IMR-90 (cell line): ENCODE measurements at regions not wholly inside any gene's neighbourhood (a gene's known extent, or its start where the extent isn't known, plus 50 kb on each side); places are given as distances from the start of the nearest gene placed in this dataset.

Experiments
- ATAC-seq: fragments of 200-7000 bp; cut with Tn5 transposase; 2 replicates; pipeline ENCODE4 v1.9.1; 2020; ENCODE audit warnings: low read depth, mild to moderate bottlenecking, moderate library complexity
- BruUV-seq: library from RNA; stranded (reverse); fragments of 400-500 nt; replicated peaks from 2 replicates; lab custom pipeline; 2021; lab: Mats Ljungman, UMichigan
- CTCF ChIA-PET: fragments of 300-600 bp; formaldehyde crosslinking; extraction: SDS; loops from one replicate; lab custom pipeline; 2021; ENCODE audit warnings: antibody characterized with exemption; lab: Yijun Ruan, JAX
- POLR2A ChIA-PET: fragments of 300-600 bp; sonication (Branson Sonifier 250); formaldehyde crosslinking; loops from one replicate; lab custom pipeline; 2022; ENCODE audit warnings: antibody characterized with exemption; ENCODE audit not compliant: unreplicated experiment; lab: Charles Lee
- DNase-seq: peaks from one replicate; pipeline ENCODE4 v3.0.0; 2013
- H2AFZ ChIP-seq: replicated peaks from 2 replicates; pipeline ENCODE3; 2013; ENCODE audit warnings: low read length, mild to moderate bottlenecking; ENCODE audit not compliant: poor library complexity
- H2AK5ac ChIP-seq: 2 replicates; pipeline ENCODE4 v1.6.1; 2013; ENCODE audit warnings: low read depth, low read length, inconsistent platforms
- H2AK9ac ChIP-seq: replicated peaks from 2 replicates; pipeline ENCODE3; 2013; ENCODE audit warnings: mild to moderate bottlenecking, low read depth, low read length, moderate library complexity; ENCODE audit not compliant: poor library complexity
- H2BK120ac ChIP-seq: 2 replicates; pipeline ENCODE4 v1.6.1; 2013; ENCODE audit warnings: low read depth, low read length, inconsistent platforms
- H2BK15ac ChIP-seq: 3 replicates; pipeline ENCODE4 v1.6.1; 2013; ENCODE audit warnings: low read depth, low read length, inconsistent platforms
- H2BK20ac ChIP-seq: 2 replicates; pipeline ENCODE4 v1.6.1; 2013; ENCODE audit warnings: low read depth, mild to moderate bottlenecking, inconsistent platforms, low read length, moderate library complexity
- H2BK5ac ChIP-seq: 2 replicates; pipeline ENCODE4 v1.6.1; 2013; ENCODE audit warnings: mild to moderate bottlenecking, low read depth, low read length, inconsistent platforms; ENCODE audit not compliant: poor library complexity, severe bottlenecking
- H3K14ac ChIP-seq: replicated peaks from 2 replicates; pipeline ENCODE4 v1.6.1; 2013; ENCODE audit warnings: low read depth, low read length, inconsistent platforms
- H3K18ac ChIP-seq: 2 replicates; pipeline ENCODE4 v1.6.1; 2013; ENCODE audit warnings: low read depth, low read length, control low read depth
- H3K23ac ChIP-seq: 2 replicates; pipeline ENCODE4 v1.6.1; 2013; ENCODE audit warnings: low read depth, low read length, inconsistent platforms
- H3K27ac ChIP-seq: 2 replicates; pipeline ENCODE4 v1.5.1; 2013; ENCODE audit warnings: mild to moderate bottlenecking, control low read depth, low read length; ENCODE audit not compliant: insufficient read depth
- H3K27me3 ChIP-seq: 2 replicates; pipeline ENCODE4 v1.6.1; 2013; ENCODE audit warnings: low read length; ENCODE audit not compliant: control insufficient read depth, insufficient read depth
- H3K36me3 ChIP-seq: 2 replicates; pipeline ENCODE4 v1.6.1; 2013; ENCODE audit warnings: low read length, mixed read lengths; ENCODE audit not compliant: control insufficient read depth, insufficient read depth
- H3K4ac ChIP-seq: 2 replicates; pipeline ENCODE4 v1.6.1; 2013; ENCODE audit warnings: low read depth, low read length, inconsistent platforms
- H3K4me1 ChIP-seq: 2 replicates; pipeline ENCODE4 v1.6.1; 2013; ENCODE audit warnings: low read length, mixed read lengths; ENCODE audit not compliant: control insufficient read depth, insufficient read depth
- H3K4me2 ChIP-seq: 2 replicates; pipeline ENCODE4 v1.6.1; 2013; ENCODE audit warnings: low read depth, mild to moderate bottlenecking, control low read depth, low read length, moderate library complexity
- H3K4me3 ChIP-seq: 2 replicates; pipeline ENCODE4 v1.5.1; 2013; ENCODE audit warnings: low read depth, mild to moderate bottlenecking, control low read depth, low read length, moderate library complexity; ENCODE audit not compliant: insufficient read depth
- H3K56ac ChIP-seq: 2 replicates; pipeline ENCODE4 v1.6.1; 2013; ENCODE audit warnings: low read length, inconsistent platforms; ENCODE audit not compliant: insufficient read depth; ENCODE audit errors: extremely low read depth
- H3K79me1 ChIP-seq, 2 experiments: 2 replicates each; pipeline ENCODE4 v1.6.1; 2013; ENCODE audit warnings: low read length in 2 of 2, inconsistent platforms in 1 of 2, low read depth in 1 of 2
- H3K9ac ChIP-seq: 2 replicates; pipeline ENCODE4 v1.6.1; 2013; ENCODE audit warnings: low read depth, low read length, control low read depth
- H3K9me1 ChIP-seq: 2 replicates; pipeline ENCODE4 v1.6.1; 2013; ENCODE audit warnings: low read length, inconsistent platforms; ENCODE audit not compliant: insufficient read depth
- H3K9me3 ChIP-seq: 2 replicates; pipeline ENCODE4 v1.6.1; 2013; ENCODE audit warnings: low read length; ENCODE audit not compliant: control insufficient read depth, insufficient read depth
- H4K20me1 ChIP-seq: 2 replicates; pipeline ENCODE4 v1.6.1; 2013; ENCODE audit warnings: low read length, inconsistent platforms; ENCODE audit not compliant: insufficient read depth
- H4K5ac ChIP-seq: 2 replicates; pipeline ENCODE4 v1.6.1; 2013; ENCODE audit warnings: mild to moderate bottlenecking, low read depth, low read length, control low read depth
- H4K8ac ChIP-seq, 2 experiments: 2 replicates each; pipeline ENCODE4 v1.6.1; 2013; ENCODE audit warnings: low read depth in 2 of 2, low read length in 2 of 2, control low read depth in 1 of 2, inconsistent platforms in 1 of 2
- H4K91ac ChIP-seq: 2 replicates; pipeline ENCODE4 v1.6.1; 2013; ENCODE audit warnings: low read depth, low read length, inconsistent platforms; ENCODE audit not compliant: insufficient read depth
- BHLHE40 ChIP-seq: fragments of 150-350 bp; IDR thresholded peaks from 2 replicates; pipeline ENCODE4 v1.6.1; 2016; ENCODE audit warnings: mild to moderate bottlenecking, low read depth, low read length
- CEBPB ChIP-seq: IDR thresholded peaks from 2 replicates; pipeline ENCODE4 v1.6.1; 2012; ENCODE audit warnings: low read depth, low read length, improper control_type of control experiment
- FOS ChIP-seq: fragments of 150-350 bp; IDR thresholded peaks from 2 replicates; pipeline ENCODE4 v1.6.1; 2016; ENCODE audit warnings: low read depth, low read length
- MAZ ChIP-seq: IDR thresholded peaks from 2 replicates; pipeline ENCODE4 v1.6.1; 2012; ENCODE audit warnings: low read depth, mild to moderate bottlenecking, low read length, improper control_type of control experiment, moderate library complexity, borderline replicate concordance
- MXI1 ChIP-seq: IDR thresholded peaks from 2 replicates; pipeline ENCODE4 v1.6.1; 2012; ENCODE audit warnings: low read depth, mild to moderate bottlenecking, low read length, moderate library complexity, borderline replicate concordance
- NFE2L2 ChIP-seq: fragments of 150-350 bp; IDR thresholded peaks from 2 replicates; pipeline ENCODE4 v1.6.1; 2016; ENCODE audit warnings: low read depth, mild to moderate bottlenecking, low read length
- RAD21 ChIP-seq: IDR thresholded peaks from 2 replicates; pipeline ENCODE4 v1.6.1; 2012; ENCODE audit warnings: low read length, improper control_type of control experiment
- RCOR1 ChIP-seq: IDR thresholded peaks from 2 replicates; pipeline ENCODE4 v1.6.1; 2012; ENCODE audit warnings: mild to moderate bottlenecking, low read length, improper control_type of control experiment; ENCODE audit not compliant: insufficient replicate concordance
- RFX5 ChIP-seq: IDR thresholded peaks from 2 replicates; pipeline ENCODE4 v1.8.0; 2012; ENCODE audit warnings: low read depth, mild to moderate bottlenecking, low read length, moderate library complexity
- SMC3 ChIP-seq: fragments of 150-350 bp; IDR thresholded peaks from 2 replicates; pipeline ENCODE4 v1.6.1; 2016; ENCODE audit warnings: low read depth, mild to moderate bottlenecking, antibody characterized with exemption, low read length, moderate library complexity
- WGBS, 2 experiments: methylation state at CpG; one replicate each; pipeline versions ENCODE4 v1.1.5 to v1.1.7; 2013; ENCODE audit warnings: missing lambda C conversion rate in 2 of 2; ENCODE audit not compliant: insufficient read length in 1 of 2; ENCODE audit errors: extremely low coverage in 2 of 2; 5-methylcytosine and 5-hydroxymethylcytosine counted together
- dilution Hi-C: fragments of 300-500 bp; cut with HindIII; formaldehyde crosslinking; loops from one replicate; pipeline ENCODE4 v1.14.3; 2018; ENCODE audit warnings: low sequenced_read_pairs; ENCODE audit not compliant: unreplicated experiment
- in situ Hi-C: fragments of 300-500 bp; cut with MboI; formaldehyde crosslinking; loops from 3 replicates; pipeline ENCODE4 v1.14.3; 2019; ENCODE audit warnings: low sequenced_read_pairs, inconsistent platforms, mixed read lengths
- intact Hi-C: fragments of 100-400 bp; cut with micrococcal nuclease; formaldehyde crosslinking; loops from 2 replicates; pipeline ENCODE4 v1.10.0; 2022
- TF ChIP-seq, protein P1 (sequence below): fragments of 150-350 bp; IDR thresholded peaks from 2 replicates; pipeline ENCODE4 v1.6.1; 2016; ENCODE audit warnings: low read depth, mild to moderate bottlenecking, low read length, moderate library complexity, borderline replicate concordance
- TF ChIP-seq, protein P2 (sequence below): fragments of 150-350 bp; IDR thresholded peaks from 2 replicates; pipeline ENCODE4 v1.6.1; 2017; ENCODE audit warnings: mild to moderate bottlenecking, antibody characterized with exemption, low read length, low read depth

DNA sequence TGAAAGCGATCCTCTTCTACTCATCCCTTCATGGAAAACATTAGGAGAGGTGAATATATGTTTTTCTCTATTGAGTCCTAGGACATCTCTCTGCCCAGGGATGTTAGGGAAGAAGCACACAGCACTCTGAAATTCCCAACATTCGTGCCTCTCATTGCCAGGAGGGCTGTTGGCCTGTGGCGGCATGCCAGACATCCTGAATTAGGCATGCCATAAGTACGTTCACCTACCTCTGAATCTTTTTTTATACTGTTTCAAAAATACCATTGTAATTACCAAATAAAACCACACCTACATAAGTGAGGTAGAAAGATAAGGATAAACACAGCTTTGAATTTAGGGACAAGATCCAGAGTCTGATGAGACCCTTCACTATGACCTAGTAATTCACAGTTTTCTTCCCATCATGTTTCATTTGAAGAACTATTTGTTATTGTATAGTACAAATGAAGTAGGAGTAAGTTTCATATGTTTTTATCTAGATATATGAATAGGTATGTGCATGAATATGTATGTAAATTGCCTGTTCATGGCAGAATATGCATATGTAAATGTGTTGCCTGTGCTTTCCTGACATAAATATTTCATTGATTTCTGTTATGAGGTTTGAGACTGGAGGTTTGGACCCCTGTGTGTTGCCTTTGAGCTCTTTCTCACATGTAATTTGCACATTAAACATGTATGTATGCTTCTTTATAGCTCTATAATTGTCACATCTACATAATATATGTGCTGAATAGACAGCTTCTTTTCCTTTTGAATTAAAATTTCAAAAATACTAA, 66.6 kb upstream of the STAM2 start:
- no peak for ATAC-seq
- ChIA-PET POLR2A (no interaction called here), CTCF (no interaction called here)
- Histone ChIP-seq H2AK9ac (no peak overlapping the region), H3K4me1 (0 out of 2 replicates have a peak, but pooled peaks cover 1% of the 10 kb centered on the region), H2AK5ac (no peak overlapping the region), H4K20me1 (no peaks in the 10 kb centered on the region), H2AFZ (no peak overlapping the region), H3K9ac (no peak overlapping the region), H3K18ac (no peak overlapping the region), H3K56ac (no peak overlapping the region), H2BK20ac (no peak overlapping the region), H3K79me1 (no peaks in the 10 kb centered on the region), H3K36me3 (no peaks in the 10 kb centered on the region), H3K27ac (no peak overlapping the region), H2BK120ac (no peak overlapping the region), H4K8ac (no peak overlapping the region), H3K27me3 (no peaks in the 10 kb centered on the region), H4K91ac (no peak overlapping the region), H3K9me3 (peaks cover 4% of the 10 kb centered on the region), H3K4me3 (no peak overlapping the region), H2BK5ac (no peak overlapping the region), H3K4ac (no peak overlapping the region), H3K23ac (no peak overlapping the region), H2BK15ac (no peak overlapping the region), H3K4me2 (no peak overlapping the region), H4K5ac (no peak overlapping the region), H3K14ac (no peak overlapping the region), H3K9me1 (no peaks in the 10 kb centered on the region; the same call in 1 of the 2 replicates)
- dilution Hi-C loops, result no loop called here
- TF ChIP-seq SMC3, result no peak
- no peak for TF ChIP-seq MAZ
- no peak for TF ChIP-seq RFX5
- no peak for TF ChIP-seq MXI1
- TF ChIP-seq RCOR1, result no peak
- no peak for TF ChIP-seq RAD21
- no peak for TF ChIP-seq CEBPB
- TF ChIP-seq, protein P1, sequence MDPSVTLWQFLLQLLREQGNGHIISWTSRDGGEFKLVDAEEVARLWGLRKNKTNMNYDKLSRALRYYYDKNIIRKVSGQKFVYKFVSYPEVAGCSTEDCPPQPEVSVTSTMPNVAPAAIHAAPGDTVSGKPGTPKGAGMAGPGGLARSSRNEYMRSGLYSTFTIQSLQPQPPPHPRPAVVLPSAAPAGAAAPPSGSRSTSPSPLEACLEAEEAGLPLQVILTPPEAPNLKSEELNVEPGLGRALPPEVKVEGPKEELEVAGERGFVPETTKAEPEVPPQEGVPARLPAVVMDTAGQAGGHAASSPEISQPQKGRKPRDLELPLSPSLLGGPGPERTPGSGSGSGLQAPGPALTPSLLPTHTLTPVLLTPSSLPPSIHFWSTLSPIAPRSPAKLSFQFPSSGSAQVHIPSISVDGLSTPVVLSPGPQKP, result no peak
- TF ChIP-seq NFE2L2, result no peak
- TF ChIP-seq, protein P2, sequence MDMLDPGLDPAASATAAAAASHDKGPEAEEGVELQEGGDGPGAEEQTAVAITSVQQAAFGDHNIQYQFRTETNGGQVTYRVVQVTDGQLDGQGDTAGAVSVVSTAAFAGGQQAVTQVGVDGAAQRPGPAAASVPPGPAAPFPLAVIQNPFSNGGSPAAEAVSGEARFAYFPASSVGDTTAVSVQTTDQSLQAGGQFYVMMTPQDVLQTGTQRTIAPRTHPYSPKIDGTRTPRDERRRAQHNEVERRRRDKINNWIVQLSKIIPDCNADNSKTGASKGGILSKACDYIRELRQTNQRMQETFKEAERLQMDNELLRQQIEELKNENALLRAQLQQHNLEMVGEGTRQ, result no peak
- TF ChIP-seq BHLHE40, result no peak
- TF ChIP-seq FOS, result no peak
- no TSS peak for BruUV-seq
- intact Hi-C loops, result no loop called here
- 80% methylated on average over 1 of the region's 4 CpGs; no CpG with 5 or more reads in 1 of the 2 experiments for WGBS, 2 experiments
- in situ Hi-C loops, result no loop called here
- DNase-seq, result no peak
